Hepatocyte (in vitro differentiated cells): ENCODE measurements at regions not wholly inside any gene's neighbourhood (a gene's known extent, or its start where the extent isn't known, plus 50 kb on each side); places are given as distances from the start of the nearest gene placed in this dataset. TPM values are rescaled to one million over a fixed set of nuclear protein-coding genes. Genes with fewer than 3 reads are reported as not detected.

ENCODE experiments used
- DNase-seq: peaks from one replicate; pipeline ENCODE4 v3.0.0-alpha.2; 2016; ENCODE audit warnings: low spot score
- H2AFZ ChIP-seq: fragments of 200-600 bp; sonication (generic); 2 replicates; pipeline ENCODE4 v1.6.0; 2016; ENCODE audit warnings: antibody characterized with exemption, mild to moderate bottlenecking
- H3K27ac ChIP-seq: fragments of 200-600 bp; sonication (generic); 2 replicates; pipeline ENCODE4 v1.5.1; 2016; ENCODE audit warnings: mild to moderate bottlenecking
- H3K27me3 ChIP-seq: fragments of 200-600 bp; sonication (generic); 2 replicates; pipeline ENCODE4 v1.6.1; 2016
- H3K36me3 ChIP-seq: fragments of 200-600 bp; sonication (generic); replicated peaks from 2 replicates; pipeline ENCODE4 v1.5.1; 2016; ENCODE audit warnings: low read depth; ENCODE audit not compliant: insufficient read depth
- H3K4me1 ChIP-seq: fragments of 200-600 bp; sonication (generic); 2 replicates; pipeline ENCODE4 v1.5.1; 2016; ENCODE audit warnings: mild to moderate bottlenecking, moderate library complexity; ENCODE audit not compliant: insufficient read depth
- H3K4me2 ChIP-seq: fragments of 200-600 bp; sonication (generic); 2 replicates; pipeline ENCODE4 v1.6.0; 2016
- H3K4me3 ChIP-seq: fragments of 200-600 bp; sonication (generic); 2 replicates; pipeline ENCODE4 v1.5.1; 2016; ENCODE audit warnings: mild to moderate bottlenecking
- H3K79me2 ChIP-seq: fragments of 200-600 bp; sonication (generic); 2 replicates; pipeline ENCODE4 v1.6.0; 2017; ENCODE audit warnings: mild to moderate bottlenecking
- H3K9me2 ChIP-seq: fragments of 200-600 bp; sonication (generic); replicated peaks from 2 replicates; pipeline ENCODE4 v1.6.0; 2017; ENCODE audit warnings: mild to moderate bottlenecking; ENCODE audit not compliant: insufficient read depth
- H3K9me3 ChIP-seq: fragments of 200-600 bp; sonication (generic); 2 replicates; pipeline ENCODE4 v1.5.1; 2016; ENCODE audit warnings: low read depth, mild to moderate bottlenecking
- H4K20me1 ChIP-seq: fragments of 200-600 bp; sonication (generic); 2 replicates; pipeline ENCODE4 v1.6.0; 2016; ENCODE audit warnings: mild to moderate bottlenecking; ENCODE audit not compliant: insufficient read depth, poor library complexity, severe bottlenecking
- EZH2 ChIP-seq: fragments of 200-600 bp; sonication (generic); IDR thresholded peaks from 2 replicates; pipeline ENCODE4 v1.6.1; 2016; ENCODE audit warnings: antibody characterized with exemption, mild to moderate bottlenecking, borderline replicate concordance
- EZH2phosphoT487 ChIP-seq: fragments of 200-600 bp; sonication (generic); IDR thresholded peaks from one replicate; pipeline ENCODE4 v1.6.1; 2018; ENCODE audit warnings: antibody characterized with exemption, mild to moderate bottlenecking, low read depth, moderate library complexity; ENCODE audit not compliant: unreplicated experiment, severe bottlenecking
- WGBS: methylation state at CpG from one replicate; pipeline ENCODE4 v1.1.6; 2016; ENCODE audit warnings: low lambda C conversion rate; ENCODE audit errors: missing lambda C conversion rate; 5-methylcytosine and 5-hydroxymethylcytosine counted together
- small RNA-seq: library from RNA; depleted of rRNA; stranded (forward); fragments of <200 nt; gene quantifications from one replicate; pipeline ENCODE3, GENCODE V24; 2014
- TF ChIP-seq, protein P1 (sequence below): fragments of 200-600 bp; sonication (generic); IDR thresholded peaks from 2 replicates; pipeline ENCODE4 v1.5.1; 2016; ENCODE audit warnings: antibody characterized with exemption, mild to moderate bottlenecking; ENCODE audit not compliant: poor library complexity

- 100% methylated on average over 4 of the region's 4 CpGs for WGBS
- no peaks in the 10 kb centered on the region for H3K27me3 ChIP-seq
- no peak overlapping the region for H3K4me2 ChIP-seq
- TF ChIP-seq EZH2phosphoT487 (no peak), EZH2 (no peak)
- TF ChIP-seq, protein P1, sequence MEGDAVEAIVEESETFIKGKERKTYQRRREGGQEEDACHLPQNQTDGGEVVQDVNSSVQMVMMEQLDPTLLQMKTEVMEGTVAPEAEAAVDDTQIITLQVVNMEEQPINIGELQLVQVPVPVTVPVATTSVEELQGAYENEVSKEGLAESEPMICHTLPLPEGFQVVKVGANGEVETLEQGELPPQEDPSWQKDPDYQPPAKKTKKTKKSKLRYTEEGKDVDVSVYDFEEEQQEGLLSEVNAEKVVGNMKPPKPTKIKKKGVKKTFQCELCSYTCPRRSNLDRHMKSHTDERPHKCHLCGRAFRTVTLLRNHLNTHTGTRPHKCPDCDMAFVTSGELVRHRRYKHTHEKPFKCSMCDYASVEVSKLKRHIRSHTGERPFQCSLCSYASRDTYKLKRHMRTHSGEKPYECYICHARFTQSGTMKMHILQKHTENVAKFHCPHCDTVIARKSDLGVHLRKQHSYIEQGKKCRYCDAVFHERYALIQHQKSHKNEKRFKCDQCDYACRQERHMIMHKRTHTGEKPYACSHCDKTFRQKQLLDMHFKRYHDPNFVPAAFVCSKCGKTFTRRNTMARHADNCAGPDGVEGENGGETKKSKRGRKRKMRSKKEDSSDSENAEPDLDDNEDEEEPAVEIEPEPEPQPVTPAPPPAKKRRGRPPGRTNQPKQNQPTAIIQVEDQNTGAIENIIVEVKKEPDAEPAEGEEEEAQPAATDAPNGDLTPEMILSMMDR = no peak
- H3K9me2 ChIP-seq = no peaks in the 10 kb centered on the region
- no peak for DNase-seq
- no peak overlapping the region for H3K4me3 ChIP-seq
- no peaks in the 10 kb centered on the region for H4K20me1 ChIP-seq
- H3K79me2 ChIP-seq = no peaks in the 10 kb centered on the region
- H2AFZ ChIP-seq = no peak overlapping the region
- H3K4me1 ChIP-seq = no peaks in the 10 kb centered on the region
- H3K36me3 ChIP-seq = no peaks in the 10 kb centered on the region
- no peak overlapping the region for H3K27ac ChIP-seq
- no peaks in the 10 kb centered on the region for H3K9me3 ChIP-seq
Measured at GRCh38 chr11:45336136-45336535, 50.0 kb upstream of the SYT13 start.

Small RNA genes lying in the stretch of these regions (small RNA-seq; reads per million reads assigned to genes)
- gene AC103855.4 = not detected
